Endothelial cell of umbilical vein (primary cell): ENCODE measurements at regions not wholly inside any gene's neighbourhood (a gene's known extent, or its start where the extent isn't known, plus 50 kb on each side); places are given as distances from the start of the nearest gene placed in this dataset.

ENCODE experiments used
- BruUV-seq: library from RNA; stranded (reverse); fragments of 400-500 nt; replicated peaks from 2 replicates; lab custom pipeline; 2021; lab: Mats Ljungman, UMichigan
- CTCF ChIA-PET: fragments of 300-600, 350-600 bp; sonication (Branson Sonifier 250); formaldehyde crosslinking; loops from one replicate; lab custom pipeline; 2021; ENCODE audit warnings: antibody characterized with exemption, inconsistent platforms; lab: Charles Lee
- POLR2A ChIA-PET: fragments of 300-600, 350-600 bp; sonication (Branson Sonifier 250); formaldehyde crosslinking; loops from one replicate; lab custom pipeline; 2021; ENCODE audit warnings: antibody characterized with exemption, inconsistent platforms; lab: Charles Lee
- DNase-seq: peaks from one replicate; pipeline ENCODE4 v3.0.0-alpha.2; 2011; ENCODE audit warnings: low read depth, low spot score
- FAIRE-seq: peaks from 2 replicates; lab custom pipeline; 2011; peaks lifted over from hg19 to GRCh38; lab: Jason Lieb, UNC
- H2AFZ ChIP-seq: 2 replicates; pipeline ENCODE4 v1.6.0; 2012; ENCODE audit warnings: low read depth, low read length, control low read depth, inconsistent platforms
- H3K27ac ChIP-seq: 2 replicates; pipeline ENCODE4 v1.5.1; 2011; ENCODE audit warnings: low read depth, mild to moderate bottlenecking, control low read depth, low read length, moderate library complexity; ENCODE audit not compliant: insufficient read depth
- H3K27me3 ChIP-seq, 2 experiments: 2 replicates each; pipeline versions ENCODE4 v1.6.0 to v1.6.1; 2011; ENCODE audit warnings: low read length in 2 of 2, mixed read lengths in 1 of 2; ENCODE audit not compliant: control insufficient read depth in 2 of 2, insufficient read depth in 2 of 2
- H3K36me3 ChIP-seq, 2 experiments: 2 replicates in 1 of 2; 3 replicates in 1 of 2; pipeline ENCODE4 v1.5.1; 2011; ENCODE audit warnings: low read length in 2 of 2, mild to moderate bottlenecking in 1 of 2, moderate library complexity in 1 of 2; ENCODE audit not compliant: control insufficient read depth in 2 of 2, insufficient read depth in 2 of 2; ENCODE audit errors: extremely low read depth in 1 of 2
- H3K4me1 ChIP-seq: 3 replicates; pipeline ENCODE4 v1.5.1; 2011; ENCODE audit warnings: mild to moderate bottlenecking, low read length; ENCODE audit not compliant: control insufficient read depth, insufficient read depth; ENCODE audit errors: extremely low read depth
- H3K4me2 ChIP-seq: 2 replicates; pipeline ENCODE4 v1.6.1; 2011; ENCODE audit warnings: low read length, control low read depth, mixed read lengths; ENCODE audit not compliant: insufficient read depth
- H3K4me3 ChIP-seq, 3 experiments: fragments of 200-600 bp in 1 of 3; sonication (generic), shearing (Covaris generic) in 1 of 3; replicated peaks in 1 of 3; 2 replicates each; pipeline ENCODE4 v1.5.1; 2011 to 2016; ENCODE audit warnings: control low read depth in 3 of 3, low read length in 3 of 3, mild to moderate bottlenecking in 2 of 3, inconsistent platforms in 1 of 3, low read depth in 1 of 3, moderate library complexity in 1 of 3; ENCODE audit not compliant: insufficient read depth in 1 of 3
- H3K79me2 ChIP-seq: 2 replicates; pipeline ENCODE4 v1.6.0; 2012; ENCODE audit warnings: low read length, inconsistent platforms; ENCODE audit not compliant: control insufficient read depth, insufficient read depth
- H3K9ac ChIP-seq: replicated peaks from 2 replicates; pipeline ENCODE3; 2011; ENCODE audit warnings: low read length, control low read depth; ENCODE audit not compliant: insufficient read depth; ENCODE audit errors: extremely low read depth
- H3K9me1 ChIP-seq: replicated peaks from 3 replicates; pipeline ENCODE4 v1.6.0; 2011; ENCODE audit warnings: mild to moderate bottlenecking, low read length; ENCODE audit not compliant: control insufficient read depth, insufficient read depth; ENCODE audit errors: extremely low read depth
- H3K9me3 ChIP-seq: replicated peaks from 2 replicates; pipeline ENCODE4 v1.5.1; 2012; ENCODE audit warnings: low read length, inconsistent platforms; ENCODE audit not compliant: control insufficient read depth, insufficient read depth
- H4K20me1 ChIP-seq: replicated peaks from 2 replicates; pipeline ENCODE3; 2011; ENCODE audit warnings: mild to moderate bottlenecking, low read length; ENCODE audit not compliant: control insufficient read depth, insufficient read depth; ENCODE audit errors: extremely low read depth
- CTCF ChIP-seq, 2 donors: IDR thresholded peaks; 1 replicate in 1 of 2; 2 replicates in 1 of 2; pipeline ENCODE4 v1.5.1; 2011; ENCODE audit warnings: low read length in 2 of 2, mild to moderate bottlenecking in 2 of 2, moderate library complexity in 2 of 2, control low read depth in 1 of 2, inconsistent platforms in 1 of 2, low read depth in 1 of 2; ENCODE audit not compliant: insufficient read depth in 1 of 2; ENCODE audit errors: extremely low read depth in 1 of 2
- EZH2 ChIP-seq: IDR thresholded peaks from 2 replicates; pipeline ENCODE4 v1.6.1; 2012; ENCODE audit warnings: borderline replicate concordance, low read depth, mild to moderate bottlenecking, moderate library complexity, low read length, inconsistent platforms; ENCODE audit not compliant: severe bottlenecking
- FOS ChIP-seq: IDR thresholded peaks from 2 replicates; pipeline ENCODE4 v1.6.1; 2011; ENCODE audit warnings: mild to moderate bottlenecking, low read length, moderate library complexity, borderline replicate concordance; ENCODE audit not compliant: insufficient read depth
- GATA2 ChIP-seq: IDR thresholded peaks from 2 replicates; pipeline ENCODE4 v1.7.0; 2011; ENCODE audit warnings: low read depth, mild to moderate bottlenecking, moderate library complexity, mixed read lengths, low read length; ENCODE audit not compliant: insufficient read length, insufficient read depth
- JUN ChIP-seq: IDR thresholded peaks from 2 replicates; pipeline ENCODE4 v1.6.1; 2011; ENCODE audit warnings: borderline replicate concordance, low read depth; ENCODE audit not compliant: insufficient read length, insufficient read depth
- MAX ChIP-seq: IDR thresholded peaks from 2 replicates; pipeline ENCODE4 v1.6.1; 2011; ENCODE audit not compliant: insufficient read depth, insufficient read length
- MYC ChIP-seq: IDR thresholded peaks from one replicate; pipeline ENCODE4 v1.6.1; 2011; ENCODE audit warnings: mild to moderate bottlenecking, low read depth, low read length
- POLR2A ChIP-seq: IDR thresholded peaks from 2 replicates; pipeline ENCODE4 v1.6.1; 2012; ENCODE audit warnings: low read depth, mild to moderate bottlenecking, control low read depth, low read length
- POLR2AphosphoS5 ChIP-seq: IDR thresholded peaks from 2 replicates; pipeline ENCODE4 v1.6.1; 2012; ENCODE audit warnings: low read depth, mild to moderate bottlenecking, control low read depth, low read length, moderate library complexity; ENCODE audit not compliant: insufficient read depth
- dilution Hi-C: fragments of 300-500 bp; cut with MboI; formaldehyde crosslinking; loops from one replicate; pipeline ENCODE4 v1.15.0; 2019; ENCODE audit warnings: low sequenced_read_pairs; ENCODE audit not compliant: extremely low pct_ligation_motif_present
- intact Hi-C: fragments of 100-400 bp; cut with micrococcal nuclease; formaldehyde crosslinking; loops from one replicate; pipeline ENCODE4 v1.10.0; 2022

- dilution Hi-C loops (no loop called here), intact Hi-C loops (no loop called here)
- H3K4me3 ChIP-seq: no peak overlapping the region
- H3K4me1 ChIP-seq: no peaks in the 10 kb centered on the region
- CTCF ChIA-PET: no interaction called here
- H3K79me2 ChIP-seq: no peaks in the 10 kb centered on the region
- DNase-seq: no peak
- no peaks in the 10 kb centered on the region for H3K27me3 ChIP-seq
- no peaks in the 10 kb centered on the region for H3K36me3 ChIP-seq
- H4K20me1 ChIP-seq: no peaks in the 10 kb centered on the region
- no peak overlapping the region for H2AFZ ChIP-seq
- no peaks in the 10 kb centered on the region for H3K9me1 ChIP-seq
- no peak overlapping the region for H3K9ac ChIP-seq
- TF ChIP-seq POLR2A (no peak), MAX (no peak), POLR2AphosphoS5 (no peak), FOS (no peak)
- H3K4me2 ChIP-seq: no peak overlapping the region
- H3K9me3 ChIP-seq: peaks cover 1% of the 10 kb centered on the region
- POLR2A ChIA-PET: no interaction called here
- no TSS peak for BruUV-seq
- no peak overlapping the region for H3K27ac ChIP-seq
- no peak for FAIRE-seq
Observed at GRCh38 chr2:137737559-137737958, 226.7 kb upstream of the HNMT start.

- BruUV-seq: no TSS peak
- Histone ChIP-seq H3K4me2 (no peak overlapping the region), H3K36me3 (no peaks in the 10 kb centered on the region), H3K27ac (no peak overlapping the region), H3K79me2 (no peaks in the 10 kb centered on the region), H3K4me3 (no peak overlapping the region), H3K27me3 (no peaks in the 10 kb centered on the region), H3K4me1 (no peaks in the 10 kb centered on the region), H3K9me1 (no peaks in the 10 kb centered on the region), H3K9ac (no peak overlapping the region), H4K20me1 (no peaks in the 10 kb centered on the region), H3K9me3 (peaks cover 1% of the 10 kb centered on the region), H2AFZ (no peak overlapping the region)
- POLR2A ChIA-PET: no interaction called here
- TF ChIP-seq MAX: no peak
- no peak for TF ChIP-seq EZH2
- no peak for TF ChIP-seq JUN
- no peak for TF ChIP-seq FOS
- no peak for TF ChIP-seq POLR2A
- no peak for TF ChIP-seq POLR2AphosphoS5
- no peak for TF ChIP-seq MYC
- TF ChIP-seq CTCF (IDR thresholded peaks at IDR 0.05; ENCODE audit: extremely low read depth in 1 of 2, insufficient read depth in 1 of 2, low read depth in 1 of 2, low read length in 2 of 2): no peak
- TF ChIP-seq GATA2: no peak
- intact Hi-C loops (no loop called here), dilution Hi-C loops (no loop called here)
- no peak for FAIRE-seq
- CTCF ChIA-PET: no interaction called here
- DNase-seq: no peak
Observed at GRCh38 chr2:137741784-137742362, 222.4 kb upstream of the HNMT start.
